Astrocyte (in vitro differentiated cells and primary cell): ENCODE measurements at regions not wholly inside any gene's neighbourhood (a gene's known extent, or its start where the extent isn't known, plus 50 kb on each side); places are given as distances from the start of the nearest gene placed in this dataset.

Experiments used
- CTCF ChIP-seq: IDR thresholded peaks from 2 replicates; pipeline ENCODE4 v1.5.1; 2011; ENCODE audit warnings: low read depth, mild to moderate bottlenecking, inconsistent platforms, low read length, moderate library complexity; ENCODE audit not compliant: insufficient read depth
- EZH2 ChIP-seq: IDR thresholded peaks from 2 replicates; pipeline ENCODE4 v1.6.1; 2012; ENCODE audit warnings: mild to moderate bottlenecking, low read length, inconsistent platforms; ENCODE audit not compliant: insufficient read depth

DNA sequence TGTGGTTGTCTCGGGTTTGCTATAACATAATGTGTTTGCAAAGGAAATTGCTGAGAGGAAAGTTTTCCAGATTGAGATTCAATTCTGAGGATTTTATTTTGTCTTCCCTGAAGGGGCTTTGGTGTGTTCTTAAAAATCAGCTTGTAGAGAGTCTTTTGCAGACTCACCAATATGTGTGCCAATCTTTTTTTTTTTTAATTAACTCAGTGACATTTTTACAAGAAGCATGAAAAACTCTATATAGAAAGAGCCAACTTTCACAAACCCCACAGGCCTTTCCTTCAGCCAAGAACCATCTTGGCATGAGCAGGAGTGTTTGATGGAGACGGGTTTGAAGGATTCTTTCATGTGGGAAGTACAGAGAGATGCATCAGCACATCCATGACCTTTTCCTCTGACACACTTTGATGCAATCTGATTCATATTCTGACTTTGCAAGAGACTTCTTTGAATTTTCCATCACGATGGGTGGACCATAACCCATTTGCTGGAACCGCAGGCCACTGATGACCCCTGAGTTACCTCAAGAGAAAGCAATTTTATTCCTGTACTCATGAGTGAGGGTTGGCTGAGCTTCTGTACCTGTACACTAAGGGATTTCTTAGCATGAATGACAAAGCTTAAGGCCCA is 892.6 kb downstream of the XPNPEP1 start:
- TF ChIP-seq CTCF: no peak
- TF ChIP-seq EZH2: no peak
